Esophagus muscularis mucosa (tissue), 3 donors: ENCODE measurements at regions not wholly inside any gene's neighbourhood (a gene's known extent, or its start where the extent isn't known, plus 50 kb on each side); places are given as distances from the start of the nearest gene placed in this dataset.

Experiments
- CTCF ChIP-seq, 3 experiments: fragments of 200-600 bp in 2 of 3; fragments of 450-650 bp in 1 of 3; sonication (generic) in 2 of 3; IDR thresholded peaks; one replicate each; pipeline ENCODE4 v1.5.1; 2017 to 2019; ENCODE audit warnings: antibody characterized with exemption in 3 of 3, mild to moderate bottlenecking in 2 of 3, moderate library complexity in 1 of 3
- POLR2A ChIP-seq: fragments of 450-650 bp; IDR thresholded peaks from one replicate; pipeline ENCODE4 v1.6.1; 2017; ENCODE audit warnings: antibody characterized with exemption, moderate library complexity, mild to moderate bottlenecking, low read depth
- POLR2AphosphoS5 ChIP-seq, 2 donors: sonication (generic); formaldehyde crosslinking; IDR thresholded peaks; one replicate each; pipeline ENCODE4 v1.6.1; 2017; ENCODE audit warnings: antibody characterized with exemption in 2 of 2

GRCh38 chr15:62850791-62851291 is 191.7 kb upstream of the TPM1 start:
- TF ChIP-seq CTCF (IDR thresholded peaks at IDR 0.05) (no peak), POLR2A (no peak), POLR2AphosphoS5 (IDR thresholded peaks at IDR 0.05) (no peak)
